NCI-H2029 (cell line): ENCODE measurements at regions not wholly inside any gene's neighbourhood (a gene's known extent, or its start where the extent isn't known, plus 50 kb on each side); places are given as distances from the start of the nearest gene placed in this dataset.
"Not testable (repeated sequence)": the region's sequence is repeated elsewhere in the genome, so short reads cannot be mapped to it uniquely, and the experiment has no call there.

Source experiments
- DNase-seq: peaks from one replicate; lab custom pipeline; 2025; lab: John Stamatoyannopoulos, UW

- no peak for DNase-seq
These were observed 1643.9 kb downstream of the CDH8 start for GRCh38 chr16:60392380-60392779.

GRCh38 chr16:60371591-60371990 lies 1637.5 kb upstream of the GOT2 start:
- no peak for DNase-seq

- no peak for DNase-seq
These were observed 1633.6 kb upstream of the GOT2 start for GRCh38 chr16:60367739-60368138.

- DNase-seq = no peak
These were observed 1629.5 kb upstream of the GOT2 start for GRCh38 chr16:60363566-60363965.

- not testable (repeated sequence) for DNase-seq
These were observed 1625.8 kb upstream of the GOT2 start for GRCh38 chr16:60359866-60360265.

- not testable (repeated sequence) for DNase-seq
These were observed 1625.3 kb upstream of the GOT2 start for GRCh38 chr16:60359412-60359811.

- DNase-seq = not testable (repeated sequence)
These were observed 1623.9 kb upstream of the GOT2 start for GRCh38 chr16:60357876-60358522.

- no peak for DNase-seq
These were observed 1612.1 kb upstream of the GOT2 start for GRCh38 chr16:60346256-60346655.

- no peak for DNase-seq
These were observed 1603.6 kb upstream of the GOT2 start for GRCh38 chr16:60337671-60338070.

GRCh38 chr16:60331168-60331567 lies 1597.1 kb upstream of the GOT2 start:
- DNase-seq = no peak

- DNase-seq = no peak
These were observed 1595.0 kb upstream of the GOT2 start for GRCh38 chr16:60329108-60329507.

- no peak for DNase-seq
These were observed 1594.0 kb upstream of the GOT2 start for GRCh38 chr16:60328152-60328551.

GRCh38 chr16:60318486-60318885 lies 1584.4 kb upstream of the GOT2 start:
- DNase-seq = no peak

- DNase-seq = no peak
These were observed 1576.8 kb upstream of the GOT2 start for GRCh38 chr16:60310846-60311445.

- no peak for DNase-seq
These were observed 1570.6 kb upstream of the GOT2 start for GRCh38 chr16:60304720-60305119.

GRCh38 chr16:60304066-60304465 lies 1570.0 kb upstream of the GOT2 start:
- DNase-seq = no peak

GRCh38 chr16:60302676-60303075 lies 1568.6 kb upstream of the GOT2 start:
- DNase-seq = no peak

- no peak for DNase-seq
These were observed 1568.1 kb upstream of the GOT2 start for GRCh38 chr16:60302261-60302660.

- no peak for DNase-seq
These were observed 1565.2 kb upstream of the GOT2 start for GRCh38 chr16:60299241-60299776.

GRCh38 chr16:60295451-60295850 lies 1561.3 kb upstream of the GOT2 start:
- no peak for DNase-seq

- DNase-seq = no peak
These were observed 1551.7 kb upstream of the GOT2 start for GRCh38 chr16:60285794-60286193.

- no peak for DNase-seq
These were observed 1545.0 kb upstream of the GOT2 start for GRCh38 chr16:60279061-60279665.

GRCh38 chr16:60274431-60275019 lies 1540.4 kb upstream of the GOT2 start:
- DNase-seq = no peak
